Panc1 (cell line): ENCODE measurements at regions not wholly inside any gene's neighbourhood (a gene's known extent, or its start where the extent isn't known, plus 50 kb on each side); places are given as distances from the start of the nearest gene placed in this dataset.

ENCODE experiments used
- ATAC-seq: fragments of 200-7000 bp; cut with Tn5 transposase; 2 replicates; pipeline ENCODE4 v1.9.1; 2020; ENCODE audit warnings: mild to moderate bottlenecking, moderate library complexity
- BruUV-seq: library from RNA; stranded (reverse); fragments of 400-500 nt; replicated peaks from 2 replicates; lab custom pipeline; 2021; lab: Mats Ljungman, UMichigan
- CTCF ChIA-PET: fragments of 300-600 bp; sonication (Branson Sonifier 250); formaldehyde crosslinking; loops from one replicate; lab custom pipeline; 2022; ENCODE audit warnings: antibody characterized with exemption; lab: Charles Lee
- POLR2A ChIA-PET: fragments of 300-600 bp; sonication (Branson Sonifier 250); formaldehyde crosslinking; loops from one replicate; lab custom pipeline; 2022; ENCODE audit warnings: antibody characterized with exemption; lab: Charles Lee
- DNase-seq: peaks from one replicate; pipeline ENCODE4 v3.0.0-alpha.2; 2010; ENCODE audit warnings: low read depth, low spot score
- H3K27ac ChIP-seq: 2 replicates; pipeline ENCODE4 v1.5.1; 2011; ENCODE audit warnings: mild to moderate bottlenecking, low read length, inconsistent platforms
- H3K27me3 ChIP-seq: fragments of 200-500 bp; sonication (Bioruptor generic); 2 replicates; pipeline ENCODE4 v1.6.0; 2014; ENCODE audit warnings: low read length, inconsistent platforms; ENCODE audit not compliant: control insufficient read depth, insufficient read depth
- H3K36me3 ChIP-seq: fragments of 200-500 bp; sonication (Bioruptor generic); 2 replicates; pipeline ENCODE4 v1.5.1; 2014; ENCODE audit warnings: inconsistent platforms, mild to moderate bottlenecking, low read length, moderate library complexity; ENCODE audit not compliant: control insufficient read depth, insufficient read depth
- H3K4me1 ChIP-seq: 2 replicates; pipeline ENCODE4 v1.5.1; 2011; ENCODE audit warnings: inconsistent platforms, mild to moderate bottlenecking, low read length, moderate library complexity; ENCODE audit not compliant: control insufficient read depth, insufficient read depth
- H3K4me3 ChIP-seq, 2 experiments: 2 replicates each; pipeline ENCODE4 v1.5.1; 2011 to 2012; ENCODE audit warnings: low read depth in 2 of 2, low read length in 2 of 2, mild to moderate bottlenecking in 2 of 2, inconsistent platforms in 1 of 2, moderate library complexity in 1 of 2
- H3K9me3 ChIP-seq: fragments of 200-500 bp; sonication (Bioruptor generic); 2 replicates; pipeline ENCODE4 v1.5.1; 2014; ENCODE audit warnings: low read depth, mild to moderate bottlenecking, inconsistent platforms, low read length, moderate library complexity; ENCODE audit not compliant: control insufficient read depth, insufficient read depth
- CTCF ChIP-seq: fragments of 450-650 bp; IDR thresholded peaks from 2 replicates; pipeline ENCODE4 v1.5.1; 2017; ENCODE audit warnings: mild to moderate bottlenecking
- POLR2AphosphoS5 ChIP-seq: IDR thresholded peaks from 2 replicates; pipeline ENCODE4 v1.6.1; 2012; ENCODE audit warnings: mild to moderate bottlenecking, low read depth, low read length, moderate library complexity
- SIN3A ChIP-seq: IDR thresholded peaks from 2 replicates; pipeline ENCODE4 v1.6.1; 2012; ENCODE audit warnings: low read depth, mild to moderate bottlenecking, low read length, moderate library complexity, borderline replicate concordance; ENCODE audit not compliant: insufficient read depth
- TCF7L2 ChIP-seq: IDR thresholded peaks from 2 replicates; pipeline ENCODE4 v1.6.1; 2011; ENCODE audit warnings: mild to moderate bottlenecking, low read depth, low read length, inconsistent platforms
- in situ Hi-C: cut with HindIII; loops from 2 replicates; pipeline ENCODE4 v1.10.0; 2016; ENCODE audit warnings: low sequenced_read_pairs, low pct_unique_long_range_greater_than_20kb
- intact Hi-C: fragments of 100-400 bp; cut with micrococcal nuclease; formaldehyde crosslinking; loops from one replicate; pipeline ENCODE4 v1.10.0; 2022; ENCODE audit not compliant: unreplicated experiment
- TF ChIP-seq, protein P1 (sequence below), 2 experiments: IDR thresholded peaks; 2 replicates each; pipeline ENCODE4 v1.6.1; 2011 to 2012; ENCODE audit warnings: low read depth in 2 of 2, control low read depth in 1 of 2, low read length in 1 of 2, mild to moderate bottlenecking in 1 of 2, moderate library complexity in 1 of 2; ENCODE audit not compliant: insufficient read depth in 1 of 2

GRCh38 chr13:85654227-85654626 lies 145.0 kb downstream of the SLITRK6 start:
- intact Hi-C loops (no loop called here), in situ Hi-C loops (no loop called here)
- no TSS peak for BruUV-seq
- no peak overlapping the region for H3K4me3 ChIP-seq
- POLR2A ChIA-PET: no interaction called here
- H3K36me3 ChIP-seq: no peaks in the 10 kb centered on the region
- no peaks in the 10 kb centered on the region for H3K4me1 ChIP-seq
- H3K9me3 ChIP-seq: no peaks in the 10 kb centered on the region
- no peak for TF ChIP-seq POLR2AphosphoS5
- no peak for TF ChIP-seq TCF7L2
- TF ChIP-seq SIN3A: no peak
- ATAC-seq (no peak), DNase-seq (no peak)
- CTCF ChIA-PET: no interaction called here
- no peaks in the 10 kb centered on the region for H3K27me3 ChIP-seq
- no peak overlapping the region for H3K27ac ChIP-seq

GRCh38 chr13:85653681-85654080 lies 145.5 kb downstream of the SLITRK6 start:
- no peak overlapping the region for H3K4me3 ChIP-seq
- in situ Hi-C loops (no loop called here), intact Hi-C loops (no loop called here)
- BruUV-seq: no TSS peak
- no peak overlapping the region for H3K27ac ChIP-seq
- ATAC-seq (no peak), DNase-seq (no peak)
- ChIA-PET POLR2A (no interaction called here), CTCF (no interaction called here)
- no peaks in the 10 kb centered on the region for H3K27me3 ChIP-seq
- no peaks in the 10 kb centered on the region for H3K4me1 ChIP-seq
- TF ChIP-seq SIN3A: no peak
- no peak for TF ChIP-seq POLR2AphosphoS5
- TF ChIP-seq, protein P1, sequence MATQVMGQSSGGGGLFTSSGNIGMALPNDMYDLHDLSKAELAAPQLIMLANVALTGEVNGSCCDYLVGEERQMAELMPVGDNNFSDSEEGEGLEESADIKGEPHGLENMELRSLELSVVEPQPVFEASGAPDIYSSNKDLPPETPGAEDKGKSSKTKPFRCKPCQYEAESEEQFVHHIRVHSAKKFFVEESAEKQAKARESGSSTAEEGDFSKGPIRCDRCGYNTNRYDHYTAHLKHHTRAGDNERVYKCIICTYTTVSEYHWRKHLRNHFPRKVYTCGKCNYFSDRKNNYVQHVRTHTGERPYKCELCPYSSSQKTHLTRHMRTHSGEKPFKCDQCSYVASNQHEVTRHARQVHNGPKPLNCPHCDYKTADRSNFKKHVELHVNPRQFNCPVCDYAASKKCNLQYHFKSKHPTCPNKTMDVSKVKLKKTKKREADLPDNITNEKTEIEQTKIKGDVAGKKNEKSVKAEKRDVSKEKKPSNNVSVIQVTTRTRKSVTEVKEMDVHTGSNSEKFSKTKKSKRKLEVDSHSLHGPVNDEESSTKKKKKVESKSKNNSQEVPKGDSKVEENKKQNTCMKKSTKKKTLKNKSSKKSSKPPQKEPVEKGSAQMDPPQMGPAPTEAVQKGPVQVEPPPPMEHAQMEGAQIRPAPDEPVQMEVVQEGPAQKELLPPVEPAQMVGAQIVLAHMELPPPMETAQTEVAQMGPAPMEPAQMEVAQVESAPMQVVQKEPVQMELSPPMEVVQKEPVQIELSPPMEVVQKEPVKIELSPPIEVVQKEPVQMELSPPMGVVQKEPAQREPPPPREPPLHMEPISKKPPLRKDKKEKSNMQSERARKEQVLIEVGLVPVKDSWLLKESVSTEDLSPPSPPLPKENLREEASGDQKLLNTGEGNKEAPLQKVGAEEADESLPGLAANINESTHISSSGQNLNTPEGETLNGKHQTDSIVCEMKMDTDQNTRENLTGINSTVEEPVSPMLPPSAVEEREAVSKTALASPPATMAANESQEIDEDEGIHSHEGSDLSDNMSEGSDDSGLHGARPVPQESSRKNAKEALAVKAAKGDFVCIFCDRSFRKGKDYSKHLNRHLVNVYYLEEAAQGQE (IDR thresholded peaks at IDR 0.05; ENCODE audit: insufficient read depth in 1 of 2, low read depth in 2 of 2, low read length in 1 of 2): no peak
- TF ChIP-seq TCF7L2: no peak
- TF ChIP-seq CTCF: no peak
- H3K9me3 ChIP-seq: no peaks in the 10 kb centered on the region
- H3K36me3 ChIP-seq: no peaks in the 10 kb centered on the region

GRCh38 chr13:85652491-85652890 lies 146.7 kb downstream of the SLITRK6 start:
- Histone ChIP-seq H3K9me3 (no peaks in the 10 kb centered on the region), H3K27ac (no peak overlapping the region), H3K36me3 (no peaks in the 10 kb centered on the region), H3K4me1 (no peaks in the 10 kb centered on the region), H3K27me3 (no peaks in the 10 kb centered on the region), H3K4me3 (no peak overlapping the region)
- no TSS peak for BruUV-seq
- ChIA-PET POLR2A (no interaction called here), CTCF (no interaction called here)
- DNase-seq: no peak
- ATAC-seq: no peak
- TF ChIP-seq CTCF: no peak
- no peak for TF ChIP-seq POLR2AphosphoS5
- no peak for TF ChIP-seq TCF7L2
- TF ChIP-seq, protein P1 (IDR thresholded peaks at IDR 0.05; ENCODE audit: insufficient read depth in 1 of 2, low read depth in 2 of 2, low read length in 1 of 2): no peak
- intact Hi-C loops (no loop called here), in situ Hi-C loops (no loop called here)
